ENCODE measurements at regions not wholly inside any gene's neighbourhood (a gene's known extent, or its start where the extent isn't known, plus 50 kb on each side); places are given as distances from the start of the nearest gene placed in this dataset.
"Not testable (repeated sequence)": the region's sequence is repeated elsewhere in the genome, so short reads cannot be mapped to it uniquely, and the experiment has no call there.

- not testable (repeated sequence) for H3F3A ChIP-seq (replicated peaks; ENCODE audit: low read depth); H2AFZ ChIP-seq; H3K27me3 Mint-ChIP-seq (ENCODE audit: insufficient read depth, low read depth, poor library complexity); H4K20me1 ChIP-seq (replicated peaks; ENCODE audit: insufficient read depth); H3K9me2 ChIP-seq (ENCODE audit: insufficient read depth); H3K36me3 ChIP-seq (ENCODE audit: insufficient read depth); H3K27me3 ChIP-seq (ENCODE audit: insufficient read depth)
- Mint-ChIP-seq H3K36me3 (ENCODE audit: low read depth) (peaks cover 43% of the 10 kb centered on the region), H3K4me3 (peak overlapping the region; percentile 76; the same call in 2 of the 3 replicates), H3K9me3 (peaks cover 28% of the 10 kb centered on the region), H3K27ac (peak overlapping the region; percentile 96), H3K4me1 (peaks cover 44% of the 10 kb centered on the region)
- peak overlapping the region; percentile 44 for H3K4me2 ChIP-seq
- peak overlapping the region; percentile 85 for H3K27ac ChIP-seq (ENCODE audit: low read depth)
- ATAC-seq (peak; percentile 43; the same call in 2 of the 3 replicates), DNase-seq (ENCODE audit: low spot score) (peak; percentile 36)
- peaks cover 40% of the 10 kb centered on the region for H3K79me2 ChIP-seq (replicated peaks; ENCODE audit: insufficient read depth)
- 0 out of 2 replicates have a peak, but pooled peaks have one; percentile 35 for TF ChIP-seq ZNF114 (CRISPR knock-in tag; IDR thresholded peaks at IDR 0.05)
- 0 out of 2 replicates have a peak, but pooled peaks have one; percentile 35 for TF ChIP-seq POLR2AphosphoS5 (IDR thresholded peaks at IDR 0.05; ENCODE audit: low read depth)
- H3K4me3 ChIP-seq: peak overlapping the region; percentile 61; the same call in 1 of the 2 replicates
- H3K4me1 ChIP-seq (ENCODE audit: insufficient read depth): peaks cover 43% of the 10 kb centered on the region
Measured at GRCh38 chr2:187676050-187676449, 121.8 kb upstream of the TFPI start.

DNA sequence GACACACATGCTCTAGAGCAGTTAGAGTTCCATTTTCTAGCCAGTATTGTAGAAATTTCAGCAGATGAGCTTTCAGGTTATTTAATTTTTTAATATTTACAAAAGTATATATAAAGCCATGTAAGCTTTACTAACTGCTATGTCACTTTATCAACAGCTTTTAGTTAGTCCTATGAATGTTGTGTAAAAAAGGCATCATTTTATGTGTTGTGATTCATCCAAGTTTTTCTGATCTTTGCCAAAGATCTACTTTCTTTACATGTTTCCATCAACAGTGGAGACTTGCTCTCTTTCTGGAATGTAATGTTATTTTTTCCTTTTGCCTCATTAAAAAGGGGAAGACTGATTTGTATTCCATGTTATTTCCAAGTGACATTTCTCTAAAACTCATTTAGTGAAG is 125.2 kb upstream of the TFPI start:
- no peaks in the 10 kb centered on the region for H4K20me1 ChIP-seq (replicated peaks; ENCODE audit: insufficient read depth)
- H3K4me1 ChIP-seq (ENCODE audit: insufficient read depth): peaks cover 55% of the 10 kb centered on the region
- H3K36me3 ChIP-seq (ENCODE audit: insufficient read depth): no peaks in the 10 kb centered on the region
- ATAC-seq (no peak), DNase-seq (ENCODE audit: low spot score) (no peak)
- Mint-ChIP-seq H3K36me3 (ENCODE audit: low read depth) (peaks cover 17% of the 10 kb centered on the region), H3K27me3 (ENCODE audit: insufficient read depth, low read depth, poor library complexity) (peaks cover 8% of the 10 kb centered on the region), H3K27ac (no peak overlapping the region), H3K4me1 (peaks cover 48% of the 10 kb centered on the region), H3K4me3 (no peak overlapping the region), H3K9me3 (peaks cover 18% of the 10 kb centered on the region)
- H3K27ac ChIP-seq (ENCODE audit: low read depth): no peak overlapping the region
- H3K4me3 ChIP-seq: no peak overlapping the region
- TF ChIP-seq ZNF331 (CRISPR knock-in tag; IDR thresholded peaks at IDR 0.05; ENCODE audit: low read depth): no peak
- no peak for TF ChIP-seq EZH2 (IDR thresholded peaks at IDR 0.05; ENCODE audit: low read depth, unreplicated experiment)
- no peak for TF ChIP-seq NANOG (IDR thresholded peaks at IDR 0.05; ENCODE audit: borderline replicate concordance)
- no peak for TF ChIP-seq ZNF114 (CRISPR knock-in tag; IDR thresholded peaks at IDR 0.05)
- TF ChIP-seq JUNB (IDR thresholded peaks at IDR 0.05; ENCODE audit: unreplicated experiment): no peak
- TF ChIP-seq, protein P1, sequence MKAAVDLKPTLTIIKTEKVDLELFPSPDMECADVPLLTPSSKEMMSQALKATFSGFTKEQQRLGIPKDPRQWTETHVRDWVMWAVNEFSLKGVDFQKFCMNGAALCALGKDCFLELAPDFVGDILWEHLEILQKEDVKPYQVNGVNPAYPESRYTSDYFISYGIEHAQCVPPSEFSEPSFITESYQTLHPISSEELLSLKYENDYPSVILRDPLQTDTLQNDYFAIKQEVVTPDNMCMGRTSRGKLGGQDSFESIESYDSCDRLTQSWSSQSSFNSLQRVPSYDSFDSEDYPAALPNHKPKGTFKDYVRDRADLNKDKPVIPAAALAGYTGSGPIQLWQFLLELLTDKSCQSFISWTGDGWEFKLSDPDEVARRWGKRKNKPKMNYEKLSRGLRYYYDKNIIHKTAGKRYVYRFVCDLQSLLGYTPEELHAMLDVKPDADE (IDR thresholded peaks at IDR 0.05): no peak
- H3K4me2 ChIP-seq: no peak overlapping the region
- H3K9me2 ChIP-seq (ENCODE audit: insufficient read depth): no peaks in the 10 kb centered on the region
- peaks cover 22% of the 10 kb centered on the region for H3K79me2 ChIP-seq (replicated peaks; ENCODE audit: insufficient read depth)
- H3K27me3 ChIP-seq (ENCODE audit: insufficient read depth): no peaks in the 10 kb centered on the region
- no peak overlapping the region for H2AFZ ChIP-seq
- no peaks in the 10 kb centered on the region for H3F3A ChIP-seq (replicated peaks; ENCODE audit: low read depth)

DNA sequence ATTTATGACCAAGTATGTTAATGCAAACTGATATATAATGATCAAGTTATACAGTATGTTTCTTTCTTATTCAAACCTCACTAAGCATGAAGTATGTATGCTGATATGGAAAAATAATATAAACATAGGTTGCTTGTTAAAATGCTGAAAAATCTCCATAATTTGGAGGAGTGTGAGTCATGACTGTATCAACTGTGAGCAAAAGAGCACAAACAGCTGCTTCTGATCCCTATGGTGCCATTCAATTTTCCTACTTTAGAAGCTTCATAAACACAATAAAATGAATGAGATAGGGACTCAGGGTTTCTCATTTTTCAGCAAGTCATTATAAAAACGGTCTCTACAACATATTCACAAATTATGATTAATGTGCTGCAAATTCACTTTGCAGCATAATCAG is 129.9 kb upstream of the TFPI start:
- H3K4me1 ChIP-seq (ENCODE audit: insufficient read depth): peaks cover 35% of the 10 kb centered on the region
- H3K27ac ChIP-seq (ENCODE audit: low read depth): peak overlapping the region; percentile 61; the same call in 1 of the 2 replicates
- H3K36me3 ChIP-seq (ENCODE audit: insufficient read depth): no peaks in the 10 kb centered on the region
- Mint-ChIP-seq H3K27me3 (ENCODE audit: insufficient read depth, low read depth, poor library complexity) (no peaks in the 10 kb centered on the region), H3K4me1 (peaks cover 19% of the 10 kb centered on the region), H3K27ac (no peak overlapping the region), H3K4me3 (no peak overlapping the region), H3K9me3 (no peaks in the 10 kb centered on the region), H3K36me3 (ENCODE audit: low read depth) (no peaks in the 10 kb centered on the region)
- no peaks in the 10 kb centered on the region for H3F3A ChIP-seq (replicated peaks; ENCODE audit: low read depth)
- H3K9me2 ChIP-seq (ENCODE audit: insufficient read depth): no peaks in the 10 kb centered on the region
- H3K4me2 ChIP-seq: peak overlapping the region; percentile 13
- no peak overlapping the region for H2AFZ ChIP-seq
- no peak overlapping the region for H3K4me3 ChIP-seq
- DNase-seq (ENCODE audit: low spot score) (no peak), ATAC-seq (no peak)
- no peaks in the 10 kb centered on the region for H4K20me1 ChIP-seq (replicated peaks; ENCODE audit: insufficient read depth)
- H3K79me2 ChIP-seq (replicated peaks; ENCODE audit: insufficient read depth): no peaks in the 10 kb centered on the region; the same call in 1 of the 2 replicates
- H3K27me3 ChIP-seq (ENCODE audit: insufficient read depth): no peaks in the 10 kb centered on the region
- TF ChIP-seq JUNB (IDR thresholded peaks at IDR 0.05; ENCODE audit: unreplicated experiment) (no peak), CREB1 (CRISPR knock-in tag; IDR thresholded peaks at IDR 0.05; ENCODE audit: low read depth) (no peak), NANOG (IDR thresholded peaks at IDR 0.05; ENCODE audit: borderline replicate concordance) (no peak), REST (IDR thresholded peaks at IDR 0.05; ENCODE audit: unreplicated experiment) (no peak)
- TF ChIP-seq, protein P2, sequence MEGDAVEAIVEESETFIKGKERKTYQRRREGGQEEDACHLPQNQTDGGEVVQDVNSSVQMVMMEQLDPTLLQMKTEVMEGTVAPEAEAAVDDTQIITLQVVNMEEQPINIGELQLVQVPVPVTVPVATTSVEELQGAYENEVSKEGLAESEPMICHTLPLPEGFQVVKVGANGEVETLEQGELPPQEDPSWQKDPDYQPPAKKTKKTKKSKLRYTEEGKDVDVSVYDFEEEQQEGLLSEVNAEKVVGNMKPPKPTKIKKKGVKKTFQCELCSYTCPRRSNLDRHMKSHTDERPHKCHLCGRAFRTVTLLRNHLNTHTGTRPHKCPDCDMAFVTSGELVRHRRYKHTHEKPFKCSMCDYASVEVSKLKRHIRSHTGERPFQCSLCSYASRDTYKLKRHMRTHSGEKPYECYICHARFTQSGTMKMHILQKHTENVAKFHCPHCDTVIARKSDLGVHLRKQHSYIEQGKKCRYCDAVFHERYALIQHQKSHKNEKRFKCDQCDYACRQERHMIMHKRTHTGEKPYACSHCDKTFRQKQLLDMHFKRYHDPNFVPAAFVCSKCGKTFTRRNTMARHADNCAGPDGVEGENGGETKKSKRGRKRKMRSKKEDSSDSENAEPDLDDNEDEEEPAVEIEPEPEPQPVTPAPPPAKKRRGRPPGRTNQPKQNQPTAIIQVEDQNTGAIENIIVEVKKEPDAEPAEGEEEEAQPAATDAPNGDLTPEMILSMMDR (conservative IDR thresholded peaks at IDR 0.05; ENCODE audit: low read depth in 2 of 2): no peak
